ENCODE measurements at regions not wholly inside any gene's neighbourhood (a gene's known extent, or its start where the extent isn't known, plus 50 kb on each side); places are given as distances from the start of the nearest gene placed in this dataset.
A peak's percentile ranks its signal among the peaks of the same experiment; 100 is the strongest.

GRCh38 chr1:244918421-244919319 lies 54.3 kb upstream of the HNRNPU start (continued):
- TF ChIP-seq RELB (IDR thresholded peaks at IDR 0.05; ENCODE audit: low read depth) (no peak), NRF1 (conservative IDR thresholded peaks at IDR 0.05; ENCODE audit: low read depth, low read length) (no peak), CEBPB (IDR thresholded peaks at IDR 0.05; ENCODE audit: borderline replicate concordance in 1 of 2, low read depth in 2 of 2, low read length in 2 of 2) (no peak), NFXL1 (IDR thresholded peaks at IDR 0.05; ENCODE audit: borderline replicate concordance) (no peak), RCOR1 (conservative IDR thresholded peaks at IDR 0.05; ENCODE audit: low read depth, low read length) (no peak), ZNF217 (IDR thresholded peaks at IDR 0.05) (peak; percentile 48; the same call in 1 of the 2 replicates), BCL11A (IDR thresholded peaks at IDR 0.05; ENCODE audit: low read depth, low read length) (no peak), BCL3 (IDR thresholded peaks at IDR 0.05; ENCODE audit: borderline replicate concordance, insufficient read depth, low read depth, low read length, poor library complexity, severe bottlenecking) (no peak), NBN (IDR thresholded peaks at IDR 0.05) (no peak), WRNIP1 (IDR thresholded peaks at IDR 0.05; ENCODE audit: borderline replicate concordance, low read depth, low read length) (no peak), SUPT20H (IDR thresholded peaks at IDR 0.05; ENCODE audit: borderline replicate concordance, control insufficient read depth, low read depth, low read length) (no peak), ZSCAN29 (IDR thresholded peaks at IDR 0.05) (no peak), IKZF1 (conservative IDR thresholded peaks at IDR 0.05) (peak; percentile 62), SMAD5 (IDR thresholded peaks at IDR 0.05; ENCODE audit: low read depth) (peak; percentile 51; the same call in 1 of the 2 replicates), SKIL (IDR thresholded peaks at IDR 0.05; ENCODE audit: low read depth, poor library complexity, severe bottlenecking) (no peak), KLF5 (IDR thresholded peaks at IDR 0.05; ENCODE audit: partially characterized antibody) (no peak), TAF1 (IDR thresholded peaks at IDR 0.05; ENCODE audit: borderline replicate concordance, low read depth, low read length) (peak; percentile 54; the same call in 1 of the 2 replicates), MYB (IDR thresholded peaks at IDR 0.05; ENCODE audit: borderline replicate concordance, low read depth, low read length) (no peak)
- TF ChIP-seq, protein P1, sequence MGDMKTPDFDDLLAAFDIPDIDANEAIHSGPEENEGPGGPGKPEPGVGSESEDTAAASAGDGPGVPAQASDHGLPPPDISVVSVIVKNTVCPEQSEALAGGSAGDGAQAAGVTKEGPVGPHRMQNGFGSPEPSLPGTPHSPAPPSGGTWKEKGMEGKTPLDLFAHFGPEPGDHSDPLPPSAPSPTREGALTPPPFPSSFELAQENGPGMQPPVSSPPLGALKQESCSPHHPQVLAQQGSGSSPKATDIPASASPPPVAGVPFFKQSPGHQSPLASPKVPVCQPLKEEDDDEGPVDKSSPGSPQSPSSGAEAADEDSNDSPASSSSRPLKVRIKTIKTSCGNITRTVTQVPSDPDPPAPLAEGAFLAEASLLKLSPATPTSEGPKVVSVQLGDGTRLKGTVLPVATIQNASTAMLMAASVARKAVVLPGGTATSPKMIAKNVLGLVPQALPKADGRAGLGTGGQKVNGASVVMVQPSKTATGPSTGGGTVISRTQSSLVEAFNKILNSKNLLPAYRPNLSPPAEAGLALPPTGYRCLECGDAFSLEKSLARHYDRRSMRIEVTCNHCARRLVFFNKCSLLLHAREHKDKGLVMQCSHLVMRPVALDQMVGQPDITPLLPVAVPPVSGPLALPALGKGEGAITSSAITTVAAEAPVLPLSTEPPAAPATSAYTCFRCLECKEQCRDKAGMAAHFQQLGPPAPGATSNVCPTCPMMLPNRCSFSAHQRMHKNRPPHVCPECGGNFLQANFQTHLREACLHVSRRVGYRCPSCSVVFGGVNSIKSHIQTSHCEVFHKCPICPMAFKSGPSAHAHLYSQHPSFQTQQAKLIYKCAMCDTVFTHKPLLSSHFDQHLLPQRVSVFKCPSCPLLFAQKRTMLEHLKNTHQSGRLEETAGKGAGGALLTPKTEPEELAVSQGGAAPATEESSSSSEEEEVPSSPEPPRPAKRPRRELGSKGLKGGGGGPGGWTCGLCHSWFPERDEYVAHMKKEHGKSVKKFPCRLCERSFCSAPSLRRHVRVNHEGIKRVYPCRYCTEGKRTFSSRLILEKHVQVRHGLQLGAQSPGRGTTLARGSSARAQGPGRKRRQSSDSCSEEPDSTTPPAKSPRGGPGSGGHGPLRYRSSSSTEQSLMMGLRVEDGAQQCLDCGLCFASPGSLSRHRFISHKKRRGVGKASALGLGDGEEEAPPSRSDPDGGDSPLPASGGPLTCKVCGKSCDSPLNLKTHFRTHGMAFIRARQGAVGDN (IDR thresholded peaks at IDR 0.05) = peak; percentile 62; the same call in 1 of the 2 replicates
- TF ChIP-seq, protein P2, sequence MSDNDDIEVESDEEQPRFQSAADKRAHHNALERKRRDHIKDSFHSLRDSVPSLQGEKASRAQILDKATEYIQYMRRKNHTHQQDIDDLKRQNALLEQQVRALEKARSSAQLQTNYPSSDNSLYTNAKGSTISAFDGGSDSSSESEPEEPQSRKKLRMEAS (IDR thresholded peaks at IDR 0.05; ENCODE audit: low read depth, low read length) = peak; percentile 73; the same call in 1 of the 2 replicates
